Adrenal gland (tissue), 5 donors: ENCODE measurements at regions not wholly inside any gene's neighbourhood (a gene's known extent, or its start where the extent isn't known, plus 50 kb on each side); places are given as distances from the start of the nearest gene placed in this dataset.

ENCODE experiments used
- CTCF ChIP-seq, 6 experiments: fragments of 450-650 bp in 4 of 6; fragments of 200-600 bp in 2 of 6; sonication (generic) in 1 of 6; IDR thresholded peaks; 1 replicate in 5 of 6; 2 replicates in 1 of 6; pipeline versions ENCODE4 v1.5.1 to v1.8.0; 2016 to 2021; ENCODE audit warnings: antibody characterized with exemption in 6 of 6, mild to moderate bottlenecking in 2 of 6, moderate library complexity in 1 of 6
- POLR2A ChIP-seq, 2 donors: fragments of 450-650 bp; IDR thresholded peaks; one replicate each; pipeline ENCODE4 v1.6.1; 2017; ENCODE audit warnings: antibody characterized with exemption in 2 of 2, mild to moderate bottlenecking in 2 of 2, moderate library complexity in 1 of 2
- donor health status: DM: no; HTN: no; CAD: no.

DNA sequence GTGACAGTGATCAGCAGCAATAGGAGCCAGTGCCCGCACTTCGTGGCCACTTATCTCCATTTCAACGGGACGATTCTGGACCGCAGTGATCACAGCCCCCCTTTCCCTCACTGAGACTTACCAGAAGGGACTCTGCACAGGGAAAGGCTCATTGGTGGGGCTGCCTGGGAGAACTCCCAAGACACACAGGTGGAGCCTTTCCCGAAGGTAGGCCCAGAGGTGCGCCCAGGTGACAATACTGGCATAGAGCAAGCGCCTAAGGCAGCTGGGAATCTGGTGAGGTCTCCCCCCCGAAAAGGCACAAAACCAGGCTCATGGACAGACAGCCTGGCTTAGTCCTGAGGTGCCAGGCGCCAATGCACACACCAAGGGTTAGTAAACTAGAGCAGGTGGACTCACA lies 318.9 kb downstream of the AJAP1 start:
- TF ChIP-seq CTCF (IDR thresholded peaks at IDR 0.05): no peak
- TF ChIP-seq POLR2A (IDR thresholded peaks at IDR 0.05): no peak
